ENCODE measurements at regions not wholly inside any gene's neighbourhood (a gene's known extent, or its start where the extent isn't known, plus 50 kb on each side); places are given as distances from the start of the nearest gene placed in this dataset.

DNA sequence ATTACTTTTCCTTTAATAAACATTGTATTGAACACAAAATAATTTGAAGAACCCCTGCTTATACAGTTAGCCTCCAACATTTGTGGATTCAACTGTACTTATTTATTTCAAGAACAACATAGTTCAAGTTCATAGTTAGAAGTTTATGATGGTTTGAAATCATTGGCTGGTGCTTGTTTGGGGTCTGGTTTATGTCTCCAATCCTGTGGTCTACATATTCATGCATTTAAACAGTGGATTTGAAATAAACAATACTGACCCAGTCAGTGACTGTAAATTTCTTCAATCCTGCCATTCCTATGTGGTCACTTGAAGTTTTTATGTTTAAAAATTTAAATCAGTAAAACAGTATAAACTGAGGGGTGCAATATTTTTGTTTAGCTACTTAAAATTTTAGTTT, 145.1 kb upstream of the TRPC7 start:
- no peak for TF ChIP-seq CTCF (IDR thresholded peaks at IDR 0.05; ENCODE audit: borderline replicate concordance, extremely low read depth, low read length, poor library complexity, severe bottlenecking)
- no peak for TF ChIP-seq EZH2 (IDR thresholded peaks at IDR 0.05; ENCODE audit: borderline replicate concordance, low read depth, low read length, severe bottlenecking)

All from DND-41 (cell line).